NCI-H187 (cell line): ENCODE measurements at regions not wholly inside any gene's neighbourhood (a gene's known extent, or its start where the extent isn't known, plus 50 kb on each side); places are given as distances from the start of the nearest gene placed in this dataset.
"Not testable (repeated sequence)": the region's sequence is repeated elsewhere in the genome, so short reads cannot be mapped to it uniquely, and the experiment has no call there.

Source experiments
- DNase-seq, 2 experiments: peaks; one replicate each; lab custom pipeline; 2025; lab: John Stamatoyannopoulos, UW

DNA sequence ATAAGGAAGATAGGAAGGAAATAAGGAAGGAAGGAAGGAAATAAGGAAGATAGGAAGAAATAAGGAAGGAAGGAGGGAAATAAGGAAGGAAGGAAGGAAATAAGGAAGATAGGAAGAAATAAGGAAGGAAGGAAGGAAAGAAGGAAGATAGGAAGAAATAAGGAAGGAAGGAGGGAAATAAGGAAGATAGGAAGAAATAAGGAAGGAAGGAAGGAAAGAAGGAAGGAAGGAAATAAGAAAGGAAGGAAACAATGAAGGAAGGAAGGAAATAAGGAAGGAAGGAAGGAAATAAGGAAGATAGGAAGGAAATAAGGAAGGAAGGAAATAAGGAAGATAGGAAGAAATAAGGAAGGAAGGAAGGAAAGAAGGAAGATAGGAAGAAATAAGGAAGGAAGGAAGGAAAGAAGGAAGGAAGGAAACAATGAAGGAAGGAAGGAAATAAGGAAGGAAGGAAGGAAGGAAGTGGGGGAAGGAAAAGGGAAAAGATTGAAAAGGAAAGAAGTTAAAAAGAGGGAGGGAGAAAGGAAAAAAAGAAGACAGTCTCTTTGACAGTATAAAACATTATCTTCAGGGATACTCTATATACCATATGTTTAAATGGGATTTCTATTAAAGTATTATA, 227.1 kb downstream of the SP3 start:
- not testable (repeated sequence) for DNase-seq

DNA sequence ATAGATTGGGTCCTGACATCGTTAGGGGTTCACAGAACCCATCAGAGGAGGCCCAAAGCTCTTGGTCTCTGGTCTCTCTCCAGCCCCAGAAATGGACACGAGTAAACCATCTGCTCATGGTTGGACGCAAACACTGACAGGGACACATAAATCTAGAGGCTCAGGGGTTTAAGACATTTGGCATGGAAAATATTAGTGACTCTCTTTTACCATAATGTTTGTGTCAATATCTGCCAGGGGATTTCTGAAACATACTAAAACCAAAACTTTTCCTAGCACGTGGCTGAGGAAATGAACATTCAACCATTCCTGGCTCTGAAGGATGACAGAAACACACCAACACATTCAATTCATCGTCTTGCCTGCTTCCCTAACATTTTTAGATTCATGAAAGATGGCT, 226.2 kb downstream of the SP3 start:
- DNase-seq: no peak

DNA sequence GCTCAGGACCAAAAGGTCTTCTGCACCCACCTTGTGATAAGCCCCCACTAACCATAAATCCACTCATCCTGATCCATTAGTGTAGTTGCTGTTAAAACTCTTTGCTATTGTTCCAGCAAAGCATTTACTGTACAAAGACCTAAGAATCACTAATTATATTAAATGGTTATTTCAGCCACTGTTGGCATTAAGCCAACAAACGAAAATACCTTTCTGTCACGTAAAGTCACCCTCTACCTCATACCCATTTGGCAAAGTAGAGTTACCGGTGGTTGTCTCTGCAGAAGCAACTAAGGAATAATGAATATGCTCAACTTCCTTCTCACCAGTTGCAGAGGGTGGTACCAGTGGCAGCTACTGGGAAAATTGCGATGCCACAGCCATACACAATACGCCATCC, 224.5 kb downstream of the SP3 start:
- no peak for DNase-seq

GRCh38 chr2:173741759-173742158, 223.4 kb downstream of the SP3 start:
- no peak for DNase-seq

GRCh38 chr2:173747035-173747434, 218.1 kb downstream of the SP3 start:
- no peak for DNase-seq

DNA sequence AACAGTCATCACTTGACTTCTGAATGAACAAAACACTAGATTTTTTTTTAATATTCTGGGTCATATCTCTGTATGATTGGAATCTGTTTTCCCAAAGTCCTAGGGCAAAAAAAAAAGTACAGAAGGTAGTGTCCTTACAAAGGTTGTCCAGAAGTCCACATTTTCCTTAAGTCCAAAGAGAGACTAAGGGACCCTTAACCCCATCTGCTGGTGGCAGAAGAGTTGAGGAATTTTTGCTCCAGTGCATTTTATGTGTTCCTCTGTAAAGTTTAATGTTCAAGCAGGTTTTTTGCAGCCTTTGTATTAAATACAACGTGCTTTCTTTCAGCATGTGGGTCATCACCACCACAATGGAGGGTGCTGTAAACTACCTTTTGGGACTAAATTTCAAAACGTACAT, 215.9 kb downstream of the SP3 start:
- no peak for DNase-seq

DNA sequence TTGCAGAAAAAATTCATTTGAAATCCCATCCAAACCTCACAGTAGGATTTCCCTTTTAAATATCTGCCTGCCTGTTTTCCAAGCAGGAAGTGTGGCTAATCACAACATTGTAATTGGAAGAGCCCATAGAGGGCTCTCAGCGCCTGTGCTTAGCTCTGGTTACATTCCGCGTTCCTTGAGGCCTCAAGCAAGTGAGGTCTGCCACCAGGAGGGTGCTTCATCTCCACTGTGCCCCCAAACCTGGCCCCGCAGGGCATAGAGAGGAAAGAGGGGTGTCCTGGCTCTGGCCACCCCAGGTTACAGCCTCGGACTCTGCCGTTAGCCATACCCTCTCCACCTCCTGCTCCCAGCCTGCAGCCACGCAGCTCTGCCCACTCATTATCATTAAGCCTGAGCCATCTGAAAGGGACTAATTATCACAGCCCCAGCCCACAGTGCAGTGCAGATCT, 214.8 kb downstream of the SP3 start:
- DNase-seq: no peak

DNA sequence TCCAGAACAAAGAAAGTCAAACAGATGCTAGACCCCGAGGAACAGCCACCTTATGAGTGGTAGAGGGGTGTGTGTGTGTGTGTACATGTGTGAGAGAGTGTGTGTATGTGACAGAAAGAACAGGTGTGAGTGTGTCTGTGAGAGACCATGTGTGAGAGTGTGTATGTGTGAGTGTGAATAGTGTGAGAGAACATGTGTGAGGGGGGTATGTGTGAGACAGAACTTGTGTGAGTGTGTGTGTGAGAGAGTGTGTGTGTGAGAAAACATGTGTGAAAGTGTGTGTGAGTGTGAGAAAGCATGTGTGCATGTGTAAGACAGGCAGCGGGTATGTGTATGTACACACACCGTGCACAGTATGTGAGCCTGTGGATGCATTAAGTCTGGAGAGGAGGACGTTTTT, 214.3 kb downstream of the SP3 start:
- DNase-seq: no peak

- no peak for DNase-seq
These were observed 213.8 kb downstream of the SP3 start for GRCh38 chr2:173751245-173751975.

DNA sequence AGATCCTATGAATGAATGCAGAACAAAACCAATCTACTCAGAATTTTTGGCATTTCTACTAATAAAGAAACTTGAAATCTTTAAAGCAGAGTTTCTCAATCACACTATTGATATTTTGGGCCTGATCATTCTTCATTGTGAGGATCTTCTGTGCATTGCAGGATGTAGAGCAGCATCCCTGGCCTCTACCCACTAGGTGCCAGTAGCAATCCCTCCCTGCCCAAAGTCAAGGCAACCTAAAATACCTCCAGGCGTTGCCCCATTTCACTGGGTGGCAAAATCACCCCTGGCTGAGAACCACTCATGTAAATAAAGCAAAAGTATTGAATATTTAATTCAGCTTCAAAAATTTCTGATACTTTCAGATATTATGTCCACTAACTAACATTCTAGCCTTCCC, 213.0 kb downstream of the SP3 start:
- DNase-seq: no peak

DNA sequence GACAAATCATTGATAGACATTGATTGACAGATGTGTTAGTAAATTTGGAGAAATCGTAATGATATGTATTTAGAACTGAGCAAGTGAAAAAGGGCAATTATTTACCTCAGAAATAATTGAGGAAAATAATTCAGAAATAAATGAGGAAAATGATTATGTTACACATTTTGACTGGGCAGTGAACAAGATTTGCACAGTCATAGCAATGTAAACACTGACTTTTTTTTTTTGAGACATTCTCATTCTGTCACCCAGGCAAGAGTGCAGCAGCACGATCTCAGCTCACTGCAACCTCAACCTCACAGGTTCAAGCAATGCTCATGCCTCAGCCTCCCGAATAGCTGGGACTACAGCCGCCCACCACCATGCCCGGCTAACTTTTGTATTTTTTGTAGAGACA, 211.7 kb downstream of the SP3 start:
- no peak for DNase-seq

GRCh38 chr2:173754165-173754564, 211.0 kb downstream of the SP3 start:
- DNase-seq: no peak

DNA sequence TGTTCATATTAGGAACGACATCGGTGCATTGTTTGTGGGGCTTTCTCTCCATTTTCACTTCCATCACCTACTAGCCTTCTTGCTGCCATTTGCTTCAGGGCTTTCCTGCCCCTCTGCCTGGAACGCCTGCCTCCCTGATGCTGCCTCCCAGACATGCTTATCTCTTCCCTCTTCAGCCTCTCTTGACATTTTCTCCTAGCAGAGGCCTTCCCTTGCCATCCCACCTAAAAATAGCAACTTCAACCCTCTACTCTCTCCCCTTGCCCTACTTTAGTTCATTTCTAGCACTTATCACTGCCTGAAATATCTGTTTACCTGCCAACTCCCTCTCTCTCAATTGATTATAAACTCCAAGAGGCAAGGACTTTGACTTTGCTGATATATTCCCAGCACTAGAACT, 210.3 kb downstream of the SP3 start:
- DNase-seq: no peak

DNA sequence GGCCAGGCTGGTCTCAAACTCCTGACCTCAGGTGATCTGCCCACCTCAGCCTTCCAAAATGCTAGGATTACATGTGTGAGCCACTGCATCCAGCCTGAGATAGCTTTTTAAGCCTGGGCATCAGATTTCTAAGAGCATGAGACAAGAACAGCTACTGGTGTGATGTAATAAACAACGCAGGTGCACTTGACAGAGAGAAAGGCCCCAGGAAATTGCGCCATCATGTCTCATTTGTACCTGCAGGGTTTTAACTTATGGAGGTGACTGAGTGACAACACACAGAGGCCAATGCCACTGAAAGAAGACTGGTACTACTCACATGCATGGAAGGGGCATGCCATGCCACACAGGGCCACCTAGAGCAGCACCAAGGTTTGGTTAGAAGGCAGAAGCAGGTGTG, 209.4 kb downstream of the SP3 start:
- no peak for DNase-seq

- no peak for DNase-seq
These were observed 205.2 kb downstream of the SP3 start for GRCh38 chr2:173759959-173760358.

GRCh38 chr2:173760553-173760952, 204.6 kb downstream of the SP3 start:
- DNase-seq: no peak

DNA sequence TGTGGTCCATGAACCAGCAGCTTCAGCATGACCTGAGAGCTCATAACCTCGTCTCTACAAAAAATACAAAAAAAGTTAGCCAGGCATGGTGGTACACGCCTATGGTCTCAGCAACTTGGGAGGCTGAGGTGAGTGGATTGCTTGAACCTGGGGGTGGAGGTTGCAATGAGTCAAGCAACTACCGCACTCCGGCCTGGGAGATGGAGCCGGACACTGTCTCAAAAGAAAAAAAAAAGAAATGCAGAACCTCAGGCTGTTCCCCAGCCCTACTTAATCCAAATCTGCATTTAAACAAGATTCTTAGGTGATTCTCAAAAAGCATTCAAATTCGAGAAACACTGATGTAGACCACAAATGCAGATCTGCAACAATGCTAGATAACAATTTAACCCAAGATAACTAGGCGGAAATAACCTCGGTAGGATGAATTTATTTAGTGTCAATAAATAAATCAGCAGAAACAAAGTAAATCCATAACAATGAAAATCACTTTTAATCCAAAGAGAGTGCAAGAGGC, 203.5 kb downstream of the SP3 start:
- DNase-seq: no peak

GRCh38 chr2:173762221-173762620, 203.0 kb downstream of the SP3 start:
- DNase-seq: no peak

- DNase-seq: no peak
These were observed 202.3 kb downstream of the SP3 start for GRCh38 chr2:173762864-173763263.

DNA sequence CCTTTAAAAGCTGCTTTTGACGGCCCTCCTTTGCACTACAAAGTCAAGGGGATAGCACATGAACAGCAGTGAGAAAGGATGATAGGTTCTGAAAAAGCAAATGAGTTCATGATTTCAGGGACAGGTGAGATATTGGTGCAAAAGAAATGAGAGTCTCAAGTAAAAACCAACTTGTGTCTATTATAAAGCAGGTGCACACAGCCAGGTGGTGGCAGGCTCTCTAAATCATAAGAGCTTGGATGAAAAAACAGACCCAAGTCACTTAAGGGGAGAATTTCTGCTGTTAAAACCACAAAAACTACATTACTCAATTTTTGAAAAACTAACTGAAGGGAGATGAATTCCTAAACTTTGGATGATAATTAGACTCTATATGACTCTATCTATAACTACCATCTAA, 201.5 kb downstream of the SP3 start:
- DNase-seq: no peak

DNA sequence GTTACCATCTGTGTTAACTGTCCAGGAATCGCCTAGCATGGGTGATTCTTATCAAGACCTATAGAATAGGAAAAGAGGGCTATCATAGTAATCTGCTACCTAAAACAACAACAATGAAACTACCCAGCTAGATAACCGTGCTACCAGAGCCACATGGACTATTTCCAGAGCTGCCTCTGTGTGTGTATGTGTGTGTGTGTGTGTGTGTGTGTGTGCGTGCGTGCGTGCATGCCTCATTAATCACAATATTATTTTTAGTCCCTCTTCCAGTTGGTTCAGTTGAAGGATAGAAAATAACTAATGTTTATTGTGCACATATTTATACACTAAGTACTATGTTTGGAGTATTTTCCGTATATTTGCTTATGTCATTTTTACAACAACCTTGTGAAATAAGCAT, 201.1 kb downstream of the SP3 start:
- DNase-seq: no peak

- no peak for DNase-seq
These were observed 198.5 kb downstream of the SP3 start for GRCh38 chr2:173766537-173767289.
